ENCODE measurements at regions not wholly inside any gene's neighbourhood (a gene's known extent, or its start where the extent isn't known, plus 50 kb on each side); places are given as distances from the start of the nearest gene placed in this dataset.

GRCh38 chr5:125574491-125575044 lies 828.1 kb upstream of the ZNF608 start:
- ATAC-seq, result no peak
- H3K27me3 Mint-ChIP-seq, result peaks cover 6% of the 10 kb centered on the region
- no peak overlapping the region for H3K4me3 Mint-ChIP-seq

GRCh38 chr5:125575171-125575890 lies 828.9 kb upstream of the ZNF608 start:
- Mint-ChIP-seq H3K4me3 (no peak overlapping the region), H3K27me3 (peaks cover 6% of the 10 kb centered on the region), H3K27ac (no peak overlapping the region), H3K36me3 (no peaks in the 10 kb centered on the region), H3K4me1 (no peaks in the 10 kb centered on the region), H3K9me3 (no peaks in the 10 kb centered on the region)
- no peak for ATAC-seq

More at GRCh38 chr5:125574491-125575044, 828.1 kb upstream of the ZNF608 start:
- no peaks in the 10 kb centered on the region for H3K9me3 Mint-ChIP-seq
- H3K4me1 Mint-ChIP-seq, result no peaks in the 10 kb centered on the region
- H3K36me3 Mint-ChIP-seq, result no peaks in the 10 kb centered on the region
- no peak overlapping the region for H3K27ac Mint-ChIP-seq

GRCh38 chr5:125575891-125576505 lies 829.6 kb upstream of the ZNF608 start:
- ATAC-seq, result no peak
- Mint-ChIP-seq H3K4me3 (no peak overlapping the region), H3K4me1 (no peaks in the 10 kb centered on the region), H3K27me3 (peaks cover 6% of the 10 kb centered on the region), H3K9me3 (no peaks in the 10 kb centered on the region), H3K36me3 (no peaks in the 10 kb centered on the region), H3K27ac (no peak overlapping the region)

GRCh38 chr5:125576822-125577221 lies 830.4 kb upstream of the ZNF608 start:
- no peak for ATAC-seq

GRCh38 chr5:125578551-125578950 lies 832.1 kb upstream of the ZNF608 start:
- Mint-ChIP-seq H3K27me3 (peaks cover 6% of the 10 kb centered on the region), H3K4me1 (no peaks in the 10 kb centered on the region), H3K4me3 (no peak overlapping the region), H3K36me3 (no peaks in the 10 kb centered on the region), H3K9me3 (no peaks in the 10 kb centered on the region), H3K27ac (no peak overlapping the region)
- ATAC-seq, result no peak

More at GRCh38 chr5:125576822-125577221, 830.4 kb upstream of the ZNF608 start:
- H3K4me1 Mint-ChIP-seq, result no peaks in the 10 kb centered on the region
- H3K27ac Mint-ChIP-seq, result no peak overlapping the region
- no peaks in the 10 kb centered on the region for H3K9me3 Mint-ChIP-seq
- H3K27me3 Mint-ChIP-seq, result peaks cover 6% of the 10 kb centered on the region
- H3K4me3 Mint-ChIP-seq, result no peak overlapping the region
- no peaks in the 10 kb centered on the region for H3K36me3 Mint-ChIP-seq

GRCh38 chr5:125579182-125579581 lies 832.7 kb upstream of the ZNF608 start:
- H3K9me3 Mint-ChIP-seq, result no peaks in the 10 kb centered on the region
- H3K4me3 Mint-ChIP-seq, result no peak overlapping the region
- H3K27me3 Mint-ChIP-seq, result peaks cover 6% of the 10 kb centered on the region
- H3K36me3 Mint-ChIP-seq, result no peaks in the 10 kb centered on the region
- H3K4me1 Mint-ChIP-seq, result no peaks in the 10 kb centered on the region
- H3K27ac Mint-ChIP-seq, result no peak overlapping the region
- no peak for ATAC-seq

- no peaks in the 10 kb centered on the region for H3K36me3 Mint-ChIP-seq
- no peaks in the 10 kb centered on the region for H3K4me1 Mint-ChIP-seq
- H3K27me3 Mint-ChIP-seq, result peaks cover 6% of the 10 kb centered on the region
- H3K9me3 Mint-ChIP-seq, result no peaks in the 10 kb centered on the region
- no peak overlapping the region for H3K4me3 Mint-ChIP-seq
- ATAC-seq, result no peak
- H3K27ac Mint-ChIP-seq, result no peak overlapping the region
Observed at GRCh38 chr5:125581311-125581710, 834.9 kb upstream of the ZNF608 start.

- H3K4me1 Mint-ChIP-seq, result no peaks in the 10 kb centered on the region
- H3K4me3 Mint-ChIP-seq, result no peak overlapping the region
- peaks cover 3% of the 10 kb centered on the region for H3K9me3 Mint-ChIP-seq
- no peak for ATAC-seq
- no peaks in the 10 kb centered on the region for H3K27me3 Mint-ChIP-seq
- H3K27ac Mint-ChIP-seq, result no peak overlapping the region
- H3K36me3 Mint-ChIP-seq, result no peaks in the 10 kb centered on the region
Observed at GRCh38 chr5:125582352-125582751, 835.9 kb upstream of the ZNF608 start.

GRCh38 chr5:125583321-125584139 lies 837.1 kb upstream of the ZNF608 start:
- no peak overlapping the region for H3K4me3 Mint-ChIP-seq
- no peak for ATAC-seq
- H3K27me3 Mint-ChIP-seq, result no peaks in the 10 kb centered on the region
- H3K27ac Mint-ChIP-seq, result no peak overlapping the region
- H3K4me1 Mint-ChIP-seq, result no peaks in the 10 kb centered on the region
- peaks cover 3% of the 10 kb centered on the region for H3K9me3 Mint-ChIP-seq
- no peaks in the 10 kb centered on the region for H3K36me3 Mint-ChIP-seq

- Mint-ChIP-seq H3K4me1 (no peaks in the 10 kb centered on the region), H3K27ac (no peak overlapping the region), H3K27me3 (no peaks in the 10 kb centered on the region), H3K9me3 (peaks cover 3% of the 10 kb centered on the region), H3K4me3 (no peak overlapping the region), H3K36me3 (no peaks in the 10 kb centered on the region)
- ATAC-seq, result no peak
Observed at GRCh38 chr5:125584140-125584520, 837.7 kb upstream of the ZNF608 start.

GRCh38 chr5:125587631-125588030 lies 835.6 kb upstream of the GRAMD2B start:
- H3K4me3 Mint-ChIP-seq, result no peak overlapping the region
- no peaks in the 10 kb centered on the region for H3K27me3 Mint-ChIP-seq
- H3K4me1 Mint-ChIP-seq, result no peaks in the 10 kb centered on the region

GRCh38 chr5:125592856-125593255 lies 830.4 kb upstream of the GRAMD2B start:
- Mint-ChIP-seq H3K27ac (no peak overlapping the region), H3K9me3 (no peaks in the 10 kb centered on the region), H3K4me3 (no peak overlapping the region), H3K4me1 (peaks cover 8% of the 10 kb centered on the region), H3K36me3 (no peaks in the 10 kb centered on the region), H3K27me3 (no peaks in the 10 kb centered on the region)
- no peak for ATAC-seq

More at GRCh38 chr5:125587631-125588030, 835.6 kb upstream of the GRAMD2B start:
- Mint-ChIP-seq H3K9me3 (peaks cover 3% of the 10 kb centered on the region), H3K27ac (no peak overlapping the region), H3K36me3 (no peaks in the 10 kb centered on the region)
- ATAC-seq, result no peak

- ATAC-seq, result no peak
- no peak overlapping the region for H3K27ac Mint-ChIP-seq
- no peaks in the 10 kb centered on the region for H3K36me3 Mint-ChIP-seq
- H3K27me3 Mint-ChIP-seq, result no peaks in the 10 kb centered on the region
- no peaks in the 10 kb centered on the region for H3K9me3 Mint-ChIP-seq
- H3K4me3 Mint-ChIP-seq, result no peak overlapping the region
- peaks cover 8% of the 10 kb centered on the region for H3K4me1 Mint-ChIP-seq
Observed at GRCh38 chr5:125595095-125595494, 828.1 kb upstream of the GRAMD2B start.

- Mint-ChIP-seq H3K4me1 (peaks cover 8% of the 10 kb centered on the region), H3K27ac (no peak overlapping the region), H3K4me3 (no peak overlapping the region), H3K36me3 (no peaks in the 10 kb centered on the region), H3K27me3 (no peaks in the 10 kb centered on the region), H3K9me3 (no peaks in the 10 kb centered on the region)
- no peak for ATAC-seq
Observed at GRCh38 chr5:125595845-125596244, 827.4 kb upstream of the GRAMD2B start.

GRCh38 chr5:125597338-125597737 lies 825.9 kb upstream of the GRAMD2B start:
- Mint-ChIP-seq H3K4me3 (no peak overlapping the region), H3K36me3 (no peaks in the 10 kb centered on the region), H3K27me3 (no peaks in the 10 kb centered on the region), H3K4me1 (peaks cover 8% of the 10 kb centered on the region), H3K9me3 (no peaks in the 10 kb centered on the region), H3K27ac (no peak overlapping the region)
- no peak for ATAC-seq
